HepG2 (cell line): ENCODE measurements at regions not wholly inside any gene's neighbourhood (a gene's known extent, or its start where the extent isn't known, plus 50 kb on each side); places are given as distances from the start of the nearest gene placed in this dataset.

Experiments used
- EP300 ChIP-seq, 3 experiments: sonication (generic) in 1 of 3; formaldehyde crosslinking in 1 of 3; IDR thresholded peaks; 2 replicates each; pipeline versions ENCODE4 v1.5.1 to v1.6.1; 2011 to 2020; ENCODE audit warnings: low read depth in 2 of 3, low read length in 2 of 3, borderline replicate concordance in 1 of 3, improper control_type of control experiment in 1 of 3, mild to moderate bottlenecking in 1 of 3, missing genetic modification reagents in 1 of 3, moderate library complexity in 1 of 3
- JUN ChIP-seq: sonication (generic); formaldehyde crosslinking; IDR thresholded peaks from 2 replicates; pipeline ENCODE4 v1.4.0; 2020; ENCODE audit warnings: mild to moderate bottlenecking, missing genetic modification reagents
- JUNB ChIP-seq: sonication (generic); formaldehyde crosslinking; IDR thresholded peaks from 2 replicates; pipeline ENCODE4 v1.8.0; 2022; ENCODE audit warnings: missing genetic modification reagents, mild to moderate bottlenecking, borderline replicate concordance
- MTA3 ChIP-seq: sonication (generic); formaldehyde crosslinking; IDR thresholded peaks from 2 replicates; pipeline ENCODE4 v1.4.0; 2020; ENCODE audit warnings: missing genetic modification reagents
- NONO ChIP-seq, 2 experiments: fragments of 450-650 bp in 1 of 2; sonication (generic) in 1 of 2; formaldehyde crosslinking in 1 of 2; IDR thresholded peaks in 1 of 2; conservative IDR thresholded peaks in 1 of 2; 2 replicates each; pipeline versions ENCODE4 v1.6.1 to v1.8.0; 2017 to 2022; ENCODE audit warnings: mild to moderate bottlenecking in 1 of 2, missing genetic modification reagents in 1 of 2, moderate library complexity in 1 of 2
- POLR2A ChIP-seq, 2 experiments: IDR thresholded peaks; 2 replicates each; pipeline ENCODE4 v1.6.1; 2011; ENCODE audit warnings: low read depth in 2 of 2, low read length in 2 of 2, mild to moderate bottlenecking in 1 of 2, moderate library complexity in 1 of 2; ENCODE audit not compliant: insufficient read depth in 1 of 2
- SRF ChIP-seq: IDR thresholded peaks from 2 replicates; pipeline ENCODE4 v1.6.1; 2011; ENCODE audit warnings: mild to moderate bottlenecking, low read depth, low read length, moderate library complexity
- TSC22D2 ChIP-seq: sonication (generic); formaldehyde crosslinking; IDR thresholded peaks from 2 replicates; pipeline ENCODE4 v1.5.1; 2020; ENCODE audit warnings: missing genetic modification reagents, mild to moderate bottlenecking, borderline replicate concordance
- ZBTB33 ChIP-seq: sonication (generic); formaldehyde crosslinking; IDR thresholded peaks from 2 replicates; pipeline ENCODE4 v1.4.0; 2020; ENCODE audit warnings: missing genetic modification reagents
- ZBTB49 ChIP-seq: sonication (generic); formaldehyde crosslinking; IDR thresholded peaks from 2 replicates; pipeline ENCODE4 v1.4.0; 2020; ENCODE audit warnings: missing genetic modification reagents, borderline replicate concordance
- ZNF510 ChIP-seq: sonication (generic); formaldehyde crosslinking; IDR thresholded peaks from 2 replicates; pipeline ENCODE4 v1.4.0; 2020; ENCODE audit warnings: low read depth, mild to moderate bottlenecking, missing genetic modification reagents
- ZNF660 ChIP-seq: sonication (generic); formaldehyde crosslinking; IDR thresholded peaks from 2 replicates; pipeline ENCODE4 v1.5.1; 2020; ENCODE audit warnings: mild to moderate bottlenecking, low read depth, missing genetic modification reagents, borderline replicate concordance
- ZSCAN5A ChIP-seq: sonication (generic); formaldehyde crosslinking; IDR thresholded peaks from 2 replicates; pipeline ENCODE4 v1.8.0; 2022; ENCODE audit warnings: mild to moderate bottlenecking, missing genetic modification reagents, borderline replicate concordance

- TF ChIP-seq ZBTB33 (CRISPR knock-in tag) (no peak), SRF (no peak), JUNB (CRISPR knock-in tag) (no peak), TSC22D2 (CRISPR knock-in tag) (no peak), JUN (CRISPR knock-in tag) (no peak), ZNF510 (CRISPR knock-in tag) (no peak), MTA3 (CRISPR knock-in tag) (no peak), ZBTB49 (CRISPR knock-in tag) (no peak), ZNF660 (CRISPR knock-in tag) (no peak), ZSCAN5A (CRISPR knock-in tag) (no peak), EP300 (IDR thresholded peaks at IDR 0.05; ENCODE audit: low read depth in 2 of 2, low read length in 2 of 2) (no peak), EP300 (CRISPR knock-in tag; IDR thresholded peaks at IDR 0.05; ENCODE audit: borderline replicate concordance) (no peak), NONO (IDR thresholded peaks at IDR 0.05) (no peak), NONO (CRISPR knock-in tag; conservative IDR thresholded peaks at IDR 0.05) (no peak), POLR2A (IDR thresholded peaks at IDR 0.05; ENCODE audit: insufficient read depth in 1 of 2, low read depth in 2 of 2, low read length in 2 of 2) (no peak)
These were observed 178.3 kb upstream of the SYT6 start for GRCh38 chr1:114331936-114332335.
